HG02870 (cell line): ENCODE measurements at regions not wholly inside any gene's neighbourhood (a gene's known extent, or its start where the extent isn't known, plus 50 kb on each side); places are given as distances from the start of the nearest gene placed in this dataset.

Experiments used
- ATAC-seq: cut with Tn5 transposase; IDR thresholded peaks from one replicate; pipeline ENCODE4 v1.9.1; 2021; ENCODE audit warnings: mild to moderate bottlenecking, moderate library complexity; ENCODE audit not compliant: unreplicated experiment

DNA sequence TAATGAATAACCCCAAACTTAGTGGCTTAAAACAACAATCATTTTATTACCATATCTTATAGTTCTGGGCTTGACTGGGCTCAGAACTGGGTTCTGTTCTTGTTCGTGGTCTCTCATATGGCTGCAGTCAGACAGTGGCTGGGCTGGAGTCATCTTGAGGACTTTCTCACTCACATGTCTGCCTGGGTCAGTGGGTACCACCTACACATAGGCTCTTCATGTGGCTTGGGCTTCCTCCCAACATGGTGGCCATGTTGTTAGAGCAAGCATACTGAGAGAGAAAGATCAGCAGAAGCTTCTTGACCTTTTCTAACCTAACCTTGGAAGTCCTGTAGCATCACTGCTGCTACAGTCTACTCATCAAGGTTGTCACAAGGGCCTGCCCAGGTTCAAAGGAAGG lies 158.6 kb upstream of the SDK2 start:
- ATAC-seq, result no peak

DNA sequence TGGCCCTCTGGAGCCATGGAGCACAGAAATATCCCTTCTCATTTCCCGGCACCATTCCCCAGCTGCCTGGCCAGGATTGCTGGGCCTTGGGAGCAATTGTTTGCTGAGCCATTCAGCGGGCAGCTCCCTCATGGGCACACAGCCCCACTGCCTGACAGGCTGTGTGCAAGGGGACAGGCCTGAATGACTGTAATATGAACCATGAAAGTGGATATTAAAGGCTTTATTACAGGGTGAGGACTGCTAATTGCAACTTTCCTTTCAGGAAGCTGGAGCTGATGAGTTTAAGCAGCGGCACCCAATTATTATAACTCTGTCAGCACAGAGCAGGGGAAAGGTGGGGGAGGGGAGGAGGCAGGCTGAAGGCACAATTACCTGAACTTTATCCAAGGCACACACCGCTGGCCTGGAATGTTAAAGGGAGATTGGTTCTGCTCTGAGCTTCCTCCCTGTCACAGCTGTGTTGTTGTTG lies 159.8 kb upstream of the SDK2 start:
- no peak for ATAC-seq

DNA sequence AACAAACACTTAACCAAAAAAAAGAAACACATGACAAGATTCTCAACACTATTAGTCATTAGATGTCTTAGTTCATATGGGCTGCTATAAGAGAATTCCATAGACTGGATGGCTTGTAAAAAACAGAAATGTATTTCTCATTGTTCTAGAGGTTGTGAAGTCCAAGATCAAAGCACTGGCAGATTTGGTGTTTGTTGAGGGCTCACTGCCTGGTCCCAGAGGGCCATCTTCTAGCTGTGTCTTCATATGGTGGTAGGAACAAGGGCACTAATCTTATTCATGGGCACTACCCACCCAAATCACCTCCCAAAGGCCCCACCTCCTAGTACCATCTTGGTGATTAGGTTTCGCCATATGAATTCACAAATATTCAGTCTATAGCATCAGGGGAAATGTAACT lies 162.5 kb upstream of the SDK2 start:
- ATAC-seq, result no peak

DNA sequence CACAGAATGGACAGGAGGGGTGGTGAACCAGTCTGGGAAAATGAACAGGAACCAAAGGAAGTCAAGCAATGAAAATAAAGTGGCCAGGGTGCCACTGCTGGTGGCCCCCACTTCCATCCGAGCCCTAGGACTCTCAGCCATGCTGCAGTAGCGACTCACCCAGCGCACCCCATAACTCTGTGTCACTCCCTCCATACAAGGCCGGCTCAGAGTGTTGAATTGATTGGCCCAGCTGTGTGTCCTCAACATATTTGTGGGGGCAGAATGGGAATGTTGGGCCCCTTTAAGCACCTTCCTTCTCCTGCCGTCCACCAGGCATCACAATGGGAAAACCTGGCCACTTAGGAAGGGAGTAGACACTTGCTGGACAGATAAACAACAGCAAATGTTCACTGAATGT lies 169.0 kb upstream of the SDK2 start:
- no peak for ATAC-seq

DNA sequence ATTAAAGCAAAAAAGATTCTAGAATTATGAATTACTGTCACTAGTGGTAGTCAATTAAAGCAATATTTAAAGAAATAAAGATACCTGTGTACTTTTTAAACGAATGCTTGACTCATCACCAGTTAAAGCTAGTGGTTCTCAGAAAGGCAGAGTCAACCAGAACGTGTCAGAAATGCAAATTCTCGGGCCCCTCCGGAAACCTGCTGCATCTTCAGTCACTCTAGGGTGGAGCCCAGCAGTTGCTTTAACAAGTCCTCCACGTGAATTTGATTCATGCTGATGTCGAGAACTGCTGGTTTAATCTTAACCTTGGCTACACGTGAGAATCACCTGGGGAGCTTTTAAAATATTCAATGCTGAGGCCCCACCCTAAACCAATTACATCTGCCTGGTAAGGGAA lies 169.8 kb upstream of the SDK2 start:
- ATAC-seq, result no peak

DNA sequence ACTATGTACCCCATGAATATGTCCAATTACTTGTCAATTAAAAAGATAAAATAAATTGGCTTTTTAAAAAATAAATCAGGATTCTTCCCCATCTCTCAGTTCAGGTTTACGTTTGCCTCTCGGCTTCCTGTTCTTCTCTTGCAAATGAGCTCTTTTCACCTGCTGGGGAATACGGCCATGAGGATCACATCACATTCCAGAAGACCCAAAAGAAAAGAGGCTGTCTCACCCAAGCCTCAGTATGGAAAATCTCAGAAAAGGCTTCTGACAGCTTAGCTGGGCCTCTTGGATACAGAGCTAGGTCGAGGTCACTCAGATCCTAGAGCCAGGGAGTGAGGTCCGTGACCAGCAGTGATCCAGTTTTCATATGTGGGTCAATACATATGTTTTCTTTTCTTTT lies 171.2 kb upstream of the SDK2 start:
- no peak for ATAC-seq

DNA sequence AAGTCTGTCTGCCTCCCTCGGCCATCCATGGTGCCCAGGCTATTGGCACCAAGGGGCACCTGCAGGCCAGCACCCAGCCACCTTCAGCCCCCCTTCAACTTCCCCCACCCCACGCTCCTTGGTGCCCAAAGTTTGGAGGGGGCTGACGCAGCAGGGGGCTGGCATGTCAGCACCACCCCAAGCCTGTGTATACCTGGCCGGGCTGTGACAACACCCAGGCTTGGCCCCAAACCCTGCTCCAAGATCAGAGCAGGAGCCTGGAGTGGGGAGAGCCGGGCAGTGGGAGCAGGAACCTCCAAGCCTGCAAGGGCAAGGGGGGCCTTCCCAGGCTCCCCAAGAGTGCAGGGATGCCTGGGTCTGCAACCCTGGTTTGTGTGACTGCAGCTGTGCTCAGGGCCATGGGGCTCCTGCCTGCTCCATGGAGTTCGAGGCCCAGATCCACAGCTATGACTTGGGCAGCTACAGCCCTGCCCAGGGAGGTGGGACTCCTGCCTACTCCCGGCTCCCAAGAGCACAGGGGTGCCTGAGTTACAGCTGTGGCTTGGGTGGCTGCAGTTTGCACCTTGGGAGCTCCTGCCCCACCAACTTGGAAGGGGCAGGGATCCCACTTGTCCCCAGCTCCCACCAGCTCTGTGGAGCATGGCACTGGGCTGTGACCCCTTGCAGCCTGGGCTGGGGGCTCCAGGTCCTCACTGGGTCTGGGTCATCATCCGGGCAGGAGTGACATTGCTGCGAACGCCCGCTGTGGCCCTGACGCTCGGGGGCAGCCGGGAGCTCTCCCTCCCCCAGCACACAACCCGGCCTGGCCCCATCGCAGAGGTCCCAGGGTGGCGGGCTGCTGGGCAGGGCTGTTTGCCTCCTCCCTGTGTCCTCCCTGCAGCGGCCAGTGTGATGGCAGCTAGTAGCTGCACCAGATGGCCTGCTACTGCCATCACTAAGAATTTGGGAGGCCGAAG lies 175.5 kb upstream of the SDK2 start:
- ATAC-seq, result no peak

DNA sequence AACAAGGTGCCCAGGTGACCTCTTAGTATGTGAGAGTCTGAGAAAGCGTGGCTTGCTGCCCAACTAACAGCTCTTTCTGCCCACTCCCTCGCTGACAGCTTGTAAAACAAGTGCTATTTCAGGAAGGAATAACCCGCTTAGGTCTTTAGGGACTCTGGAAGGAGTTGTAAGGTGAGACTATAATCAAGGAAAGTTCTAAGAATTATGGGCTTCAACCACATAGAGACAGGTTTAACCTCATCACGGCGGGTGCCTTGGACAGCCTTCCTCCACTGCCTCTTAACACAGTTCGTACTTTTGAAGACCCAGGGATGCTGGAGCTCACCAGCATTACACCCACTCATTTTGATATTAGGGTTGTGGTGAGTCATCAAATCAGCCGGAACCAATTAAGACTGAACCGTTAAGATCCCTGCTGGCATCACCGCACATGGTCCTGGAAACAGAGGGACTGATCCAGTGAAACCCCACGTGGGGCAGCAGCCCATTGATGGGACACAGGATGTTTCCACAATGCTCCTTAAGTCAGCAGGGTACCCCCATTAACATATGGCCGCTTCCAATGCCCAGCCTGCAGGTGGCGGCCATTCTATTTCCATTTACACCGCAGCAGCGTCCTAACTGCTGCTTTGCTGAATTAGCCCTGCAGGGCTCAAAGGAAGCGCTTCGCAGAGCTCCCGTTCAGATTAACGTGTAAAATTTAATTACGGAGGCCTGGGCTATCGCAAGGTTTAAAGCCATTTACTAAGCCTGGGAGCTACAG lies 176.6 kb upstream of the SDK2 start:
- no peak for ATAC-seq

DNA sequence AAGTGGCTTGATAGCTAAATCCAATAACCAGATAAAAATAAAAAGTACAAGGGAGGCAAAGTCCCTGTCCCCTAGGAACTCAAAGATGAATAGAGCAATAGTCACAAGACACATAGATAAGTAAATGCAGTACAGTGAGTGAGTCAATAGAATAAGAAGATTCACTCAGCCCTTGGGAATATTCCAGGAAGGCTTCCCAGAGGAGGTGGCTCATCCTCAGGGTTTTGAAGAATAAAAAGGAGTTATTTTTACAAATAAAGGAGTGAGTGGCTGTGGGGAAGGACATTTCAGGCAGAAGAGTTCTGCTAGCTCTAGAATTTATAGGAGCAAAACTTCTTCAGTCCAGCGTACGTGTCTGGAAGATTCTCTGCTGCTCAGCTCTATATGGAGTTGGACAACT lies 177.4 kb upstream of the SDK2 start:
- ATAC-seq, result no peak

DNA sequence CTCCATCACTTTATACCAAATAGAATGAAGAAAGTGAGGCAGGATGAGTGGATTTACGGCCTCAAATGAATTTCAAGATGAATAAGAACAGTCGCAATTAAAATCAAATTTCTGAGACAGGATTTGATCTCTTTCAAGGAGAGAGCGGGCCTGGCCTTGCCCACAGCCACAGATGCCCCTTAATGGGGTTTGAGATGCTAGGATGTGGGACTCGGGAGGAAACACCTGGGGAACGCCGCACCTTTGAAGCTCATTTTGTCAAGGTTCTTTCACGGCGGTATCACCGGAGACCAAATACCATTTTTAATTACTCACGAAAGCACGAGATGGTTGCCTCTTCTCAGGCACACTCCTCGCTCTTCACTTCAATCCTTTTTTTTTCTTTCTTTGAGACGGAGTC lies 178.1 kb upstream of the SDK2 start:
- no peak for ATAC-seq

DNA sequence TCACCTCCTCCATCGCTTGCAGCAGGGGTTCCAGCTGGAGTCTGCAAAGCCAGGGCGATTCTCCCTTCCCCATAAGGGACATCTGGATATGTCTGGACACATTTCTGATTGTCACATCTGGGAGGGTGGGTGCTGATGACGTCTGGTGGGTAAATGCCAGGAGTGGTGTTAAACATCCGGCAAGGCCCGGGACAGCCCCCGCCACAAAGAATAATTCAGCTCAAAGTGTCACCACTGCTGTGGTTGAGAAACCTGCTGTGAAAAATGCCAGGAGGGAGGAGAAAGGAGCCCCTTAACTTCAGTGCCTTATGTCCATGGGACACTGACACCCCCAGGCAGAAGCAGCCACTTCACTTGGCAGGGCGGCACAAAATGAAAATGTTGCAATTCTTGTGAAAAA lies 179.4 kb upstream of the SDK2 start:
- no peak for ATAC-seq

DNA sequence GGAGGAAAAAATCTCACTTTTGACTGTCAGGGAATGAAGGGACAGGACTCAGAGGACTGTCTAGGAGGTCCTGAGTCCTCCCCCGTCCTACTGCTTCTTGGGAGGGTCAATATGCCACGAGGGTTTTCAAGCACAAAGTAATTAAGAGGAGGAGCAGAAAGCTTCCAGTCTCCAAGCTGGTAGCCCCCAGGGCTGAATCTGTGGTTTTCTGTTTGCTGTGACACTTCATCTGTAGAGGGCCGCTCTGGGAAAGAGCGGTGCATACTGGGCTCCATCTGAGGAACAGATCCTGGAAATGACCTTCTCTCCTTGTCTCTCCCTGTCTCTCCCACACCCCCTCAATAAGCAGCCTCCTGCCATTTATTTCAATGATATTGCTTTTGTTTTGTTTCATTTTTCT lies 180.1 kb upstream of the SDK2 start:
- no peak for ATAC-seq

DNA sequence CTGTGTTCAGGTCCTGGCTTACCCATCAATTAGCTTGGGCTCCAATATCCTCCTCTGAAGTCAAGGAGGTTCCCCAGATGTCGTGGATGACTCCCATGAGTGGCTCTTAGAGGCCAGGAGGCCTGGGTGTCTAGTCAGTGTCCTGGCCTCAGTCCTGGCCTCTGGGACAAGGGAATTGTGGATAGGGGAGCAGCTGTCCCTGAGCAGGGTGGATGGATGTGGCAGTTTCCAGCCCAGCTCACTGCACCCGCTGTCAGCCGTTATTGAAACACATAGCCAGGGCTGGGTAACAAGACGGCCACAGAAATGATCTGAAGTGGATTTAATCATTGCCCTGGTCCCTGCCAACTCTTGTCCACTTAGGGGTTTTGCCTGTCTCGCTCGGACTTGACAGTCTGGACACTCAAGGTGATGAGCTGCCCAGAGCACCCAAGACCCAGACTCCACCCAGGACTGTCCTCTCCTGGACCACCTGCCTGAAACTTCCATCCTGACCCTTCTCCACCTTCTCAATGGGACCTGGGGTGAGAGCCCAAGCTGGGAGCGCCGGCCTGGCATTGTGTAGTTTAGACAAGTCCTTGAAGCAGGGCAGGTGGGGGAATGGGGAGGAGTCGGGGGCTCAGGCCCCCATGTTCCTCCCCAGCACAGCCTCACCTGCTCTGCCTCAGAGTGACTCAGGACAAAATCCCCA lies 182.1 kb upstream of the SDK2 start:
- no peak for ATAC-seq

DNA sequence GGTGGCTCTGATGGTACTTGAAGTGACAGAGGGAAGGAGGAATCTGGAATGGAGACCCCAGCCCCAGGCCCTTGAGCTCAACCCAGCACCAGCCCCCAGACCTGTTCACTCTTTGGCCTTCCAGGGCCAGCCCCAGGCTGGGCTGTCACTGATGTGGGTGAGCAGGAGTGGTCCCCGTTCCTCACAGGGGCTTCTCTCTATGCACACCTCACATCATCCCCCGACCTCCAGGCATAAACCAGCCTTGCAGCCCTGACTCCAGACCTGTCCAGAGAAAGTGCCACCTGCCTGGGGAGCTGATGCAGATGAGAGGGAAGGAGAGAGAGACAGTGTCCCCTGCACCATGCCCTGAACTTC lies 182.6 kb upstream of the SDK2 start:
- no peak for ATAC-seq

DNA sequence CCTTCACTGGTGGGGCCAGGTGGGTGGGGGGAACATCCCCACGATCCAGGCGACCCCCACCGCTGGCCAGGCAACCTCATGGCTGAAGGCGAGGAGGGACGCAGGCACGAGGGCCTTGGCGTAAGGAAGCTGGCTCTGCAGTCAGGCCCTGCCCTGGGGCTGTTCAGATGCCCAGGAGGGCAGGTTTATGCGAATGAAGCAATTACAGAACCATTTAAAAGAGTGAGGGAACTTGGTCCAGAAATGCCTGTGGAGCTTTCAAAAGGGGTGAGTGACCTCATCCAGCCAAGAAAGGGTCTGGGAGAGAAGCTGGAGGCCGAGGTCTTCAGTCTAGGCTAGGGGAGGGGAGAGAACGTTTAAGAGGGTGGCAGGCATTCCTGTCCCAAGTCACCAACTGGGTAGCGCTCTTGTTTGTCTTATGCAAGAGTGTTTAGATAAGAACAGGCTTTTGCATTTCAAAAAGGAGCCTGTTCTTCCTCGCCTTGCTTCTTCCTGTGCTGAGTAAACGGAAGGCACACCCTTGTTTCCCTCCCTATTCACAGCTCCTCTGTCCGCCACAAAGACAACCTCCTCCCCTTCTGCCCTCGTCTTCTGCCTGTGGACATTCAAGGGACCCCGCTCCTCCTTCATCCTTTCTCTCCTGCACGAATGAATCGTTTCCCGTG lies 183.5 kb upstream of the SDK2 start:
- no peak for ATAC-seq

DNA sequence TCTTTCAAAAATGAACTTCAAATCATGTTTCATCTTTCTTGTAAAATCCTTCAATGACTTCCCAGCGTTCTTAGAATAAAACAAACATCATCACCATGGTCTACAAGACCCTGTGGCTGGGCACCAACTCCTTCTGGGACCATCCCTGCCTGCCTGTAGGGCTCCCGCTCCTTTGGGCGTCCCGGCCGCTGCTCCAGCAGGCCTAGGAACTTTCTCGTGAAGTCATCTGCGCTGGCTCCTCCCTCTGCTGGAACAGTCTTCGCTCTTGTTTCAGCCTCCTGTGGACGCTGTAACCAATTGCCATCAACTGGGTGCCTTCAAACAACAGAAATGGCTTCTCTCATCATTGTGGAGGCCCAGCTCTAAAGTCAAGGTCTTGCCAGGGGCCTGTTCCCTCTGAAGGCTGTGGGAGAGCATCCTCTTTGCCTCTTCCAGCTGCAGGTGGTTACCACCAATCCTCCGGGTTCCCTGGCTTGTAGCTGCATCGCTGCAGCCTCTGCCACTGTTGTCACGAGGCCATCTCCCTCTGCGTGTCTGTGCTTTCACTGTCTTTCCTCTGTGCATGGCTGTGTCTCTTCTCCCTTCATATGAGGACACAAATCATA lies 185.5 kb upstream of the SDK2 start:
- ATAC-seq, result no peak

DNA sequence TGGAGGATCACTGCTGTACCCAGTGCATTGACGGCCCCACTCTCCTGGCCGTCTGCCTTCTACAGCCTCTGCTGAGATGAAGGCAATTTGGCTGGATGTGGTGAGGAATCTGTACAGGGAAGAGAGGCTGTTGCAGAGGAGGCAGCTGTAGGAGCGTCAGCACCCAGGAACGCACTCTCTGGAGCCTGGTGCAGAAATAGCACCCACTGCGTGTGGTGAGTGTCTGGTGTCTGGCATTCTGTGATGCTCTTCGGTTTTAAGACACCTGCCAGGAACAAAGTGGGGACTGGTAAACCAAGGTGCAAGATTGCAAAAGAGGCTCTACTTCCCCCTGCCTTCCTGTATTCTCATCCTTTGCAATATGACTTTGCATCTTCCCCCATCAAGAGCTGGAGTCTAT lies 187.5 kb upstream of the SDK2 start:
- no peak for ATAC-seq

DNA sequence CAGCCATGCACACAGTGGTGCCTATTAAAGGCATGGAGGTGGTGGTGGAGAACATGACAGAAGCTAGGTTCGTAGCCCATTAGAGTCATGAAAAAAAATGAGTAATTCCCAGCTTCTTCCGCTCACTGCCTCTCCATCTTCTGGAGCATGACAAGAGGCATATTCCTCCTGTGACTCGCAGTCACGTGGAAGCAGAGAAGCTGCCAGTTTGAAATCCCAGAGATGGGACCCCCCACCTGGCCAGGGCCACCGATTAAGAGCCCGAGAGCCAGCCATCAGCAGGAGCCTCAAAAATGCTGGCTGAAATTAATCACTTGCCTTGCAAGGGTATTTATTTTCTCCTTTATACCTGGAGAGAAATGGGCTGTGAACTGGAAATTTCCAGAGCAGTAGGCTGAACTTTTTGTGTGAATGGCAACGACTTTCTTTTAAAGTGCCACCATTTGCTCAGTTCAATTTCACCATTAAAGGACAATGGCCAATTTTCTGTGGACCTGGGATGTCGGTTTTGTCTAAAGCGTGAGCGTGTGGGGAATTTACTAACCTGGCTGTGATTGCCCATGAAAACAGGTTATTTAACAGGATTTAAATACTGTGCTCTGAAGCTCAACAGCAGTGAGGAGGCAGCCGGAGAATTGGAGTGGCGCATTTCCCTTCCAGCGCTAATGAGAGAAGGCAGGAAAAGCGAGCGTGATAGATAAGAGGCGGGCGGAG lies 189.7 kb upstream of the SDK2 start:
- ATAC-seq, result no peak

DNA sequence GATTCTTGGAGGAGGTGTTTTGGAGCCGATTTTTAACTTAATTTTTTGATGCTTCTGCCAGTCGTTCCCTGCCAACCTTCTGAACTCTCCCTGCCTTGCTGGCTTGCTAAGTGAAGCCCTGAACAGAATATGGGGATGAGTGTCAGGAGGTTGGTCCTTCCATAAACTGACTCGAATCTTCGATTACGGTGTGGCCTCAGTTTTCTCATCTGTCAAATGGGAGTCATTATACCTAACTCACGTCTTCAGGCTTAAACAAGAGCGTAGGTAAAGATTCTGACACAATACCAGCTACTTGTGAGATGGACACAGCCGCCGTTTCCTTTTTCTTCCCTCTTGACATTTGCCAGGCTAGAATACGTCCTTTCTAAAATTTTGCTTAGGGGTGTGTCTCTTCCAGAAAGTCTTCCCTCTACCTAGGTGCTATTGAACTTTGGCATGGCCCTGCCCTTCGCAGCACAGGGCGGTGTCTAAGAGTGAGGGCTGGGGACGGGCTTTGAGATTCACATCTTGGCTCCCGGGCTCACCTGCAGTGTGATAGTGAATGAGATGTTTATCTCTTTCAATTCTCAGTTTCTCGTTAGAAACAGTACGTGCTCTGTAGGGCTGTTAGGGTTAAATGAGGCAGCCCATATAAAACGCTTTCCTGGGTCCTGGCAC lies 190.6 kb upstream of the SDK2 start:
- no peak for ATAC-seq

DNA sequence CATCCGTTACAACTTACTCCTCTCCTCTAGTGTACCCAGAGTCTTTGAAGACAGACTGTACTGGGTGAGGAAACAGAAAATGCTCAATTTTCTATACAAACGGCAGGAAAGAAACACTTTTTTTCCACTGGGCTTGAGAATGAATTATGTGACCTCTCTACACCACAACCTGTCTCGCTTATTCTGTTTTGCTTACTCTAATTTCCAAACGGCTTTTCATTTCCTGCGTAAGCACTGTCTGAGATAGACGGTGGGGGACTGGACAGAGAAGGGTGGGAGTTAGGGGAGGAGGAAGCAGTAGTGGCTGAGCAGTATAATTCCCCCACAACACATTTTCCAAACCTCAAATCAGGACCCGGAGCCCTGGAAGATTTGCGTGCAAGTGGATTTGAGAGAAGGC lies 191.4 kb upstream of the SDK2 start:
- no peak for ATAC-seq
